A549 (cell line): ENCODE measurements at regions not wholly inside any gene's neighbourhood (a gene's known extent, or its start where the extent isn't known, plus 50 kb on each side); places are given as distances from the start of the nearest gene placed in this dataset.

Experiments
- ATAC-seq, 2 experiments: fragments of 200-7000 bp in 1 of 2; fragments of >200 bp in 1 of 2; cut with Nextera tagmentation in 1 of 2; cut with Tn5 transposase in 1 of 2; 3 replicates each; pipeline versions ENCODE4 v1.8.0 to v1.9.1; 2018 to 2020; ENCODE audit warnings: mild to moderate bottlenecking in 1 of 2, moderate library complexity in 1 of 2
- CTCF ChIA-PET: fragments of 300-600 bp; sonication (Branson Sonifier 250); formaldehyde crosslinking; extraction: SDS; loops from one replicate; lab custom pipeline; 2021; ENCODE audit warnings: antibody characterized with exemption, inconsistent platforms; lab: Yijun Ruan, JAX
- POLR2A ChIA-PET: fragments of 350-600 bp; formaldehyde crosslinking; extraction: SDS; loops from one replicate; lab custom pipeline; 2021; ENCODE audit warnings: antibody characterized with exemption, inconsistent platforms; lab: Yijun Ruan, JAX
- DNase-seq, 2 experiments: peaks; one replicate each; pipeline versions ENCODE4 v3.0.0 to v3.0.0-alpha.2; 2011 to 2016; ENCODE audit warnings: low read depth in 1 of 2, low spot score in 1 of 2
- FAIRE-seq: peaks from 2 replicates; lab custom pipeline; 2011; peaks lifted over from hg19 to GRCh38; lab: Jason Lieb, UNC
- H3K27ac ChIP-seq, 2 experiments: fragments of >200 bp; sonication (Bioruptor Twin); formaldehyde crosslinking; 3 replicates each; pipeline ENCODE4 v1.5.1; 2016 to 2017
- H3K4me1 ChIP-seq: fragments of >200 bp; sonication (Bioruptor Twin); formaldehyde crosslinking; 3 replicates; pipeline ENCODE4 v1.6.1; 2016
- H3K4me2 ChIP-seq: fragments of >200 bp; sonication (Bioruptor Twin); formaldehyde crosslinking; 3 replicates; pipeline ENCODE4 v1.6.1; 2016
- H3K4me3 ChIP-seq: fragments of >200 bp; sonication (Bioruptor Twin); formaldehyde crosslinking; 3 replicates; pipeline ENCODE4 v1.5.1; 2016
- H3K9me3 ChIP-seq: fragments of >200 bp; sonication (Bioruptor Twin); formaldehyde crosslinking; 3 replicates; pipeline ENCODE4 v1.6.1; 2016
- BHLHE40 ChIP-seq: IDR thresholded peaks from 2 replicates; pipeline ENCODE4 v1.6.1; 2012; ENCODE audit warnings: low read depth, low read length, inconsistent platforms
- CTCF ChIP-seq: fragments of >200 bp; sonication (Bioruptor Twin); formaldehyde crosslinking; IDR thresholded peaks from 3 replicates; pipeline ENCODE4 v1.5.1; 2016
- EHF ChIP-seq: fragments of 250-450 bp; sonication (Bioruptor Pico); IDR thresholded peaks from 2 replicates; pipeline ENCODE4 v1.5.0; 2020; ENCODE audit warnings: mild to moderate bottlenecking
- ELK1 ChIP-seq: fragments of 150-350 bp; IDR thresholded peaks from 2 replicates; pipeline ENCODE4 v1.6.1; 2014; ENCODE audit warnings: low read depth, mild to moderate bottlenecking, low read length
- ESRRA ChIP-seq: fragments of 150-350 bp; IDR thresholded peaks from 2 replicates; pipeline ENCODE4 v1.6.1; 2014; ENCODE audit warnings: mild to moderate bottlenecking, low read length, borderline replicate concordance
- FOSB ChIP-seq: fragments of 250-450 bp; sonication (Bioruptor Pico); IDR thresholded peaks from 2 replicates; pipeline ENCODE4 v1.5.0; 2020; ENCODE audit warnings: mild to moderate bottlenecking, moderate library complexity
- GATA3 ChIP-seq: IDR thresholded peaks from 2 replicates; pipeline ENCODE4 v1.6.1; 2012; ENCODE audit warnings: borderline replicate concordance
- HEYL ChIP-seq: fragments of 250-450 bp; sonication (Bioruptor Pico); IDR thresholded peaks from 2 replicates; pipeline ENCODE4 v1.8.0; 2021; ENCODE audit warnings: mild to moderate bottlenecking, moderate library complexity
- HMGXB4 ChIP-seq: fragments of 250-450 bp; sonication (Bioruptor Pico); IDR thresholded peaks from 2 replicates; pipeline ENCODE4 v1.5.0; 2021; ENCODE audit warnings: mild to moderate bottlenecking, moderate library complexity, borderline replicate concordance
- HOXA7 ChIP-seq: fragments of 250-450 bp; sonication (Bioruptor Pico); IDR thresholded peaks from 2 replicates; pipeline ENCODE4 v1.5.0; 2020; ENCODE audit warnings: mild to moderate bottlenecking, moderate library complexity
- HOXB13 ChIP-seq: fragments of 250-450 bp; sonication (Bioruptor Pico); IDR thresholded peaks from 2 replicates; pipeline ENCODE4 v1.5.0; 2020; ENCODE audit warnings: low read depth, mild to moderate bottlenecking, moderate library complexity
- HOXB5 ChIP-seq: fragments of 250-450 bp; sonication (Bioruptor Pico); IDR thresholded peaks from 2 replicates; pipeline ENCODE4 v1.5.0; 2020; ENCODE audit warnings: mild to moderate bottlenecking, moderate library complexity
- JUN ChIP-seq, 2 experiments: fragments of >200 bp; sonication (Bioruptor Twin); formaldehyde crosslinking; IDR thresholded peaks; 2 replicates in 1 of 2; 3 replicates in 1 of 2; pipeline ENCODE4 v1.6.1; 2016 to 2017
- KDM1A ChIP-seq: fragments of 200-600 bp; sonication (generic); IDR thresholded peaks from 2 replicates; pipeline ENCODE4 v1.6.1; 2016; ENCODE audit warnings: low read depth, mild to moderate bottlenecking
- KDM5A ChIP-seq: fragments of 200-600 bp; sonication (generic); IDR thresholded peaks from 2 replicates; pipeline ENCODE4 v1.6.1; 2016; ENCODE audit warnings: antibody characterized with exemption, mild to moderate bottlenecking
- MAX ChIP-seq: IDR thresholded peaks from 2 replicates; pipeline ENCODE4 v1.6.1; 2012
- NR3C1 ChIP-seq: fragments of >200 bp; sonication (Bioruptor Twin); formaldehyde crosslinking; IDR thresholded peaks from 3 replicates; pipeline ENCODE4 v1.6.1; 2017
- PBX3 ChIP-seq: IDR thresholded peaks from 2 replicates; pipeline ENCODE4 v1.6.1; 2012
- POLR2A ChIP-seq: IDR thresholded peaks from 2 replicates; pipeline ENCODE4 v1.6.1; 2012; ENCODE audit warnings: mild to moderate bottlenecking, low read length
- SMC3 ChIP-seq: fragments of >200 bp; sonication (Bioruptor Twin); formaldehyde crosslinking; IDR thresholded peaks from 3 replicates; pipeline ENCODE4 v1.6.1; 2018; ENCODE audit warnings: inconsistent platforms
- SREBF2 ChIP-seq: fragments of 450-650 bp; IDR thresholded peaks from 2 replicates; pipeline ENCODE4 v1.6.1; 2014; ENCODE audit warnings: mild to moderate bottlenecking, moderate library complexity
- ZC3H11A ChIP-seq: fragments of 450-650 bp; IDR thresholded peaks from 2 replicates; pipeline ENCODE4 v1.6.1; 2014; ENCODE audit warnings: antibody characterized with exemption, mild to moderate bottlenecking
- ZFP36 ChIP-seq: fragments of 450-650 bp; IDR thresholded peaks from 2 replicates; pipeline ENCODE4 v1.6.1; 2014; ENCODE audit warnings: borderline replicate concordance; ENCODE audit not compliant: partially characterized antibody
- ZNF302 ChIP-seq: fragments of 250-450 bp; sonication (Bioruptor Pico); IDR thresholded peaks from 2 replicates; pipeline ENCODE4 v1.9.0; 2021; ENCODE audit warnings: inconsistent platforms, mild to moderate bottlenecking, moderate library complexity
- WGBS: methylation state at CpG from one replicate; pipeline ENCODE4 v1.1.6; 2017; ENCODE audit errors: missing lambda C conversion rate; 5-methylcytosine and 5-hydroxymethylcytosine counted together

GRCh38 chr4:138845054-138845453 is 170.5 kb upstream of the NOCT start (continued):
- TF ChIP-seq CTCF = no peak
- TF ChIP-seq HOXB5 (CRISPR knock-in tag) = no peak
- TF ChIP-seq HOXB13 (CRISPR knock-in tag) = no peak
- TF ChIP-seq MAX = no peak
- no peak for TF ChIP-seq FOSB

GRCh38 chr4:138843616-138844015 is 172.0 kb upstream of the NOCT start:
- ChIA-PET POLR2A (no interaction called here), CTCF (interaction anchor here (2.0 kb wide), 1 partner anchor 27 kb away, joined by 5 read pairs; no protein-coding TSS in a partner anchor)
- no peaks in the 10 kb centered on the region for H3K9me3 ChIP-seq
- no peak for DNase-seq
- H3K4me2 ChIP-seq = no peak overlapping the region
- no peak overlapping the region for H3K27ac ChIP-seq
- FAIRE-seq = no peak
- no peaks in the 10 kb centered on the region for H3K4me1 ChIP-seq
- WGBS = 37% methylated on average over 7 of the region's 7 CpGs
- no peak overlapping the region for H3K4me3 ChIP-seq
- TF ChIP-seq HMGXB4 (CRISPR knock-in tag) = no peak
- no peak for TF ChIP-seq HEYL (CRISPR knock-in tag)
- TF ChIP-seq ZNF302 (CRISPR knock-in tag) = no peak
- no peak for TF ChIP-seq HOXB5 (CRISPR knock-in tag)
- TF ChIP-seq ZC3H11A = no peak
- no peak for TF ChIP-seq ZFP36
- no peak for ATAC-seq

- H3K9me3 ChIP-seq = no peaks in the 10 kb centered on the region
- H3K27ac ChIP-seq = no peak overlapping the region
- no peak overlapping the region for H3K4me2 ChIP-seq
- POLR2A ChIA-PET = no interaction called here
- H3K4me1 ChIP-seq = no peaks in the 10 kb centered on the region
- no peak for DNase-seq
- no peak for ATAC-seq
- H3K4me3 ChIP-seq = no peak overlapping the region
- no peak for FAIRE-seq
- CTCF ChIA-PET = no interaction called here
- TF ChIP-seq KDM5A (no peak), HOXA7 (CRISPR knock-in tag) (no peak), EHF (CRISPR knock-in tag) (no peak), SMC3 (no peak), SREBF2 (no peak), ELK1 (no peak), BHLHE40 (no peak), KDM1A (no peak), ZFP36 (no peak), JUN (IDR thresholded peaks at IDR 0.05) (no peak), PBX3 (no peak), HOXB13 (CRISPR knock-in tag) (no peak), ESRRA (no peak), NR3C1 (no peak), GATA3 (no peak), POLR2A (no peak)
Observed at GRCh38 chr4:138841343-138841742, 174.2 kb upstream of the NOCT start.
